IMR-90 (cell line): ENCODE measurements at regions not wholly inside any gene's neighbourhood (a gene's known extent, or its start where the extent isn't known, plus 50 kb on each side); places are given as distances from the start of the nearest gene placed in this dataset.

ENCODE experiments used
- ATAC-seq: fragments of 200-7000 bp; cut with Tn5 transposase; 2 replicates; pipeline ENCODE4 v1.9.1; 2020; ENCODE audit warnings: low read depth, mild to moderate bottlenecking, moderate library complexity
- BruUV-seq: library from RNA; stranded (reverse); fragments of 400-500 nt; replicated peaks from 2 replicates; lab custom pipeline; 2021; lab: Mats Ljungman, UMichigan
- CTCF ChIA-PET: fragments of 300-600 bp; formaldehyde crosslinking; extraction: SDS; loops from one replicate; lab custom pipeline; 2021; ENCODE audit warnings: antibody characterized with exemption; lab: Yijun Ruan, JAX
- POLR2A ChIA-PET: fragments of 300-600 bp; sonication (Branson Sonifier 250); formaldehyde crosslinking; loops from one replicate; lab custom pipeline; 2022; ENCODE audit warnings: antibody characterized with exemption; ENCODE audit not compliant: unreplicated experiment; lab: Charles Lee
- DNase-seq: peaks from one replicate; pipeline ENCODE4 v3.0.0; 2013
- H2AFZ ChIP-seq: replicated peaks from 2 replicates; pipeline ENCODE3; 2013; ENCODE audit warnings: low read length, mild to moderate bottlenecking; ENCODE audit not compliant: poor library complexity
- H2AK5ac ChIP-seq: 2 replicates; pipeline ENCODE4 v1.6.1; 2013; ENCODE audit warnings: low read depth, low read length, inconsistent platforms
- H2AK9ac ChIP-seq: replicated peaks from 2 replicates; pipeline ENCODE3; 2013; ENCODE audit warnings: mild to moderate bottlenecking, low read depth, low read length, moderate library complexity; ENCODE audit not compliant: poor library complexity
- H2BK120ac ChIP-seq: 2 replicates; pipeline ENCODE4 v1.6.1; 2013; ENCODE audit warnings: low read depth, low read length, inconsistent platforms
- H2BK15ac ChIP-seq: 3 replicates; pipeline ENCODE4 v1.6.1; 2013; ENCODE audit warnings: low read depth, low read length, inconsistent platforms
- H2BK20ac ChIP-seq: 2 replicates; pipeline ENCODE4 v1.6.1; 2013; ENCODE audit warnings: low read depth, mild to moderate bottlenecking, inconsistent platforms, low read length, moderate library complexity
- H2BK5ac ChIP-seq: 2 replicates; pipeline ENCODE4 v1.6.1; 2013; ENCODE audit warnings: mild to moderate bottlenecking, low read depth, low read length, inconsistent platforms; ENCODE audit not compliant: poor library complexity, severe bottlenecking
- H3K14ac ChIP-seq: replicated peaks from 2 replicates; pipeline ENCODE4 v1.6.1; 2013; ENCODE audit warnings: low read depth, low read length, inconsistent platforms
- H3K18ac ChIP-seq: 2 replicates; pipeline ENCODE4 v1.6.1; 2013; ENCODE audit warnings: low read depth, low read length, control low read depth
- H3K23ac ChIP-seq: 2 replicates; pipeline ENCODE4 v1.6.1; 2013; ENCODE audit warnings: low read depth, low read length, inconsistent platforms
- H3K27ac ChIP-seq: 2 replicates; pipeline ENCODE4 v1.5.1; 2013; ENCODE audit warnings: mild to moderate bottlenecking, control low read depth, low read length; ENCODE audit not compliant: insufficient read depth
- H3K27me3 ChIP-seq: 2 replicates; pipeline ENCODE4 v1.6.1; 2013; ENCODE audit warnings: low read length; ENCODE audit not compliant: control insufficient read depth, insufficient read depth
- H3K36me3 ChIP-seq: 2 replicates; pipeline ENCODE4 v1.6.1; 2013; ENCODE audit warnings: low read length, mixed read lengths; ENCODE audit not compliant: control insufficient read depth, insufficient read depth
- H3K4ac ChIP-seq: 2 replicates; pipeline ENCODE4 v1.6.1; 2013; ENCODE audit warnings: low read depth, low read length, inconsistent platforms
- H3K4me1 ChIP-seq: 2 replicates; pipeline ENCODE4 v1.6.1; 2013; ENCODE audit warnings: low read length, mixed read lengths; ENCODE audit not compliant: control insufficient read depth, insufficient read depth
- H3K4me2 ChIP-seq: 2 replicates; pipeline ENCODE4 v1.6.1; 2013; ENCODE audit warnings: low read depth, mild to moderate bottlenecking, control low read depth, low read length, moderate library complexity
- H3K4me3 ChIP-seq: 2 replicates; pipeline ENCODE4 v1.5.1; 2013; ENCODE audit warnings: low read depth, mild to moderate bottlenecking, control low read depth, low read length, moderate library complexity; ENCODE audit not compliant: insufficient read depth
- H3K56ac ChIP-seq: 2 replicates; pipeline ENCODE4 v1.6.1; 2013; ENCODE audit warnings: low read length, inconsistent platforms; ENCODE audit not compliant: insufficient read depth; ENCODE audit errors: extremely low read depth
- H3K79me1 ChIP-seq, 2 experiments: 2 replicates each; pipeline ENCODE4 v1.6.1; 2013; ENCODE audit warnings: low read length in 2 of 2, inconsistent platforms in 1 of 2, low read depth in 1 of 2
- H3K9ac ChIP-seq: 2 replicates; pipeline ENCODE4 v1.6.1; 2013; ENCODE audit warnings: low read depth, low read length, control low read depth
- H3K9me1 ChIP-seq: 2 replicates; pipeline ENCODE4 v1.6.1; 2013; ENCODE audit warnings: low read length, inconsistent platforms; ENCODE audit not compliant: insufficient read depth
- H3K9me3 ChIP-seq: 2 replicates; pipeline ENCODE4 v1.6.1; 2013; ENCODE audit warnings: low read length; ENCODE audit not compliant: control insufficient read depth, insufficient read depth
- H4K20me1 ChIP-seq: 2 replicates; pipeline ENCODE4 v1.6.1; 2013; ENCODE audit warnings: low read length, inconsistent platforms; ENCODE audit not compliant: insufficient read depth
- H4K5ac ChIP-seq: 2 replicates; pipeline ENCODE4 v1.6.1; 2013; ENCODE audit warnings: mild to moderate bottlenecking, low read depth, low read length, control low read depth
- H4K8ac ChIP-seq, 2 experiments: 2 replicates each; pipeline ENCODE4 v1.6.1; 2013; ENCODE audit warnings: low read depth in 2 of 2, low read length in 2 of 2, control low read depth in 1 of 2, inconsistent platforms in 1 of 2
- H4K91ac ChIP-seq: 2 replicates; pipeline ENCODE4 v1.6.1; 2013; ENCODE audit warnings: low read depth, low read length, inconsistent platforms; ENCODE audit not compliant: insufficient read depth
- CEBPB ChIP-seq: IDR thresholded peaks from 2 replicates; pipeline ENCODE4 v1.6.1; 2012; ENCODE audit warnings: low read depth, low read length, improper control_type of control experiment
- WGBS, 2 experiments: methylation state at CpG; one replicate each; pipeline versions ENCODE4 v1.1.5 to v1.1.7; 2013; ENCODE audit warnings: missing lambda C conversion rate in 2 of 2; ENCODE audit not compliant: insufficient read length in 1 of 2; ENCODE audit errors: extremely low coverage in 2 of 2; 5-methylcytosine and 5-hydroxymethylcytosine counted together
- dilution Hi-C: fragments of 300-500 bp; cut with HindIII; formaldehyde crosslinking; loops from one replicate; pipeline ENCODE4 v1.14.3; 2018; ENCODE audit warnings: low sequenced_read_pairs; ENCODE audit not compliant: unreplicated experiment
- in situ Hi-C: fragments of 300-500 bp; cut with MboI; formaldehyde crosslinking; loops from 3 replicates; pipeline ENCODE4 v1.14.3; 2019; ENCODE audit warnings: low sequenced_read_pairs, inconsistent platforms, mixed read lengths
- intact Hi-C: fragments of 100-400 bp; cut with micrococcal nuclease; formaldehyde crosslinking; loops from 2 replicates; pipeline ENCODE4 v1.10.0; 2022

DNA sequence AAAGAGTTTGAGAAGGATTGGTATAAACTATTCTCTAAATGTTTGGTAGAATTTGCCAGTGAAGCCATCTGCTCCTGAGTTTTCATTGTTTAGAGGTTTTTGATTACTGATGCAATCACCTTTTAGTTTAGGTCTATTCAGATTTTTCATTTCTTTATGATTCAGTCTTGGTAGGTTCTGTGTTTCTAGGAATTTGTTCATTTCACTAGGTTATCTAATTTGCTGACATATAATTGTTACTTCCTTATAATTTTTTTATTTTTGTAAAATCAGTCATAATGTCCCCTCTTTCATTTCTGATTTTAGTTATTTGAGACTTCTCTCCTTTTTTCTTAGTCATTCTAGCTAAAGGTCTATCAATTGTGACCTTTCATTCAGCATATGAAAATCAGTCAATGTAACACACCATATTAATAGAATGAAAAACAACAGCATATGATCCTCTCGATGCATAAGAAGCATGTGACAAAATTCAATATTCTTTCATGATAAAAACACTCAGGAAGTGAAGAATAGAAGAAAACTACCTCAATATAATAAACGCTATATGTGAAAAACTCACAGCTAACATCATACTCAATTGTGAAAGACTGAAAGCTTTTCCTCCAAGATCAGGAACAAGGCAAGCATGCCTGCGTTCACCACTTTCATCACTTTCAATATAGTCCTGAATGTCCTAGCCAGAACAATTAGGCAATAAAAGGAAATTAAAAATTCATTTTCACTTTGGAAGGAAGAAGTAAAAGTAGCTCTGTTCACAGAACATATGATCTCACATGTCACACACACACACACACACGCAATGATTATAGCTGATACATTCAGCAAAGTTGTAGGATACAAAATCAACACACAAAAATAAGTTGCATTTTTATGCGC is 149.1 kb downstream of the COG6 start:
- no peak overlapping the region for H2AK9ac ChIP-seq
- H3K9me3 ChIP-seq: no peaks in the 10 kb centered on the region
- H2BK15ac ChIP-seq: no peak overlapping the region
- no peak overlapping the region for H3K4ac ChIP-seq
- no peak overlapping the region for H4K5ac ChIP-seq
- CTCF ChIA-PET: no interaction called here
- H3K23ac ChIP-seq: no peak overlapping the region
- H2BK5ac ChIP-seq: no peak overlapping the region
- no peak overlapping the region for H2BK20ac ChIP-seq
- WGBS, 2 experiments: no CpG with 5 or more reads among the region's 5 CpGs
- POLR2A ChIA-PET: no interaction called here
- DNase-seq (no peak), ATAC-seq (no peak)
- no peak overlapping the region for H3K9ac ChIP-seq
- no peaks in the 10 kb centered on the region for H3K9me1 ChIP-seq
- no peak overlapping the region for H4K91ac ChIP-seq
- H3K56ac ChIP-seq: no peak overlapping the region
- in situ Hi-C loops: no loop called here
- H2BK120ac ChIP-seq: no peak overlapping the region
- no peaks in the 10 kb centered on the region for H4K20me1 ChIP-seq
- intact Hi-C loops: no loop called here
- H3K18ac ChIP-seq: no peak overlapping the region
- H3K4me2 ChIP-seq: no peak overlapping the region
- H3K27me3 ChIP-seq: no peaks in the 10 kb centered on the region
- H2AK5ac ChIP-seq: no peak overlapping the region
- H4K8ac ChIP-seq: no peak overlapping the region
- no peaks in the 10 kb centered on the region for H3K79me1 ChIP-seq
- dilution Hi-C loops: no loop called here
- no peaks in the 10 kb centered on the region for H3K36me3 ChIP-seq
- H3K4me1 ChIP-seq: no peaks in the 10 kb centered on the region
- no peak overlapping the region for H3K27ac ChIP-seq
- TF ChIP-seq CEBPB: no peak
- no peak overlapping the region for H3K14ac ChIP-seq
- no peak overlapping the region for H2AFZ ChIP-seq
- BruUV-seq: no TSS peak
- H3K4me3 ChIP-seq: no peak overlapping the region
